GM19239 (cell line): ENCODE measurements at regions not wholly inside any gene's neighbourhood (a gene's known extent, or its start where the extent isn't known, plus 50 kb on each side); places are given as distances from the start of the nearest gene placed in this dataset.

Experiments
- DNase-seq: peaks from one replicate; pipeline ENCODE4 v3.0.0; 2011; ENCODE audit warnings: low spot score; ENCODE audit not compliant: insufficient read length
- FAIRE-seq: peaks from 2 replicates; lab custom pipeline; 2011; peaks lifted over from hg19 to GRCh38; lab: Jason Lieb, UNC

DNA sequence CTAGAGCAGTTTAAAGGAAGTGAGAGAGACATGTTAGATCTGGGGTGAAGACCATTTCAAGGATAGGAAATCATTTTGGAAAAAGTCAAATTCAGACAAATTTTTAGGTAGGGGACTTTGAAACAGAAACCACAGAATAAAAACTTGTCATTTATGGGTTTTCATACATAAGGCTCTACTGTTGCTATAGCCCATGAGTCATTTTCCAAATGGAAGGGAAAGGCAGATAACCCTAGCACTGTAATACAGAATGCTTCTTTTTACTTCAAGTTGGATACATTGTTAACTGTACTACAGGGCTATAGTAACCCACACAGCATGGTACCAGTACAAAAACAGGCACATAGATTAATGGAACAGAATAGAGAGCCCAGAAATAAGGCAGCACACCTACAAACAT, 455.4 kb downstream of the EBF1 start:
- no peak for FAIRE-seq

GRCh38 chr5:158643840-158644239, 455.9 kb downstream of the EBF1 start:
- DNase-seq = no peak
- FAIRE-seq = no peak

More for the DNA sequence above, 455.4 kb downstream of the EBF1 start:
- no peak for DNase-seq

GRCh38 chr5:158642879-158643278, 456.8 kb downstream of the EBF1 start:
- no peak for DNase-seq
- FAIRE-seq = no peak

DNA sequence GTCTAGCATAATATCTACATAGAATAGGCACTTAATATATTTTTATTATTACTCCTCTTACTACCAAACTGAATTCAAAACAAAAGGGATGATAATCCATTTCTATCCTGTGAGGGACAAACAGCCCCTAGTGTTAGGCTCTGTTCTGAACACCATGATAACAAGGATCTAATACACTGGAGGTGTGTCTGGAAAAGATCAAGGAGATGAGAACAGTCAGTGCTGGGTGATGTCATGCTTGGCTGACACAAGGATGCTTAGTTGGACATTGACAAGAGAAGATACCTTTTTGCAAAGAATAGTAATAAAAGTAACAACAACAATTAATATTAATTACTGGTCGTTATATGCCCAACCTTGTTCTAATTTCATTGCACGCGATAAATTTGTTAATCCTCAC, 458.7 kb downstream of the EBF1 start:
- no peak for FAIRE-seq
- no peak for DNase-seq

DNA sequence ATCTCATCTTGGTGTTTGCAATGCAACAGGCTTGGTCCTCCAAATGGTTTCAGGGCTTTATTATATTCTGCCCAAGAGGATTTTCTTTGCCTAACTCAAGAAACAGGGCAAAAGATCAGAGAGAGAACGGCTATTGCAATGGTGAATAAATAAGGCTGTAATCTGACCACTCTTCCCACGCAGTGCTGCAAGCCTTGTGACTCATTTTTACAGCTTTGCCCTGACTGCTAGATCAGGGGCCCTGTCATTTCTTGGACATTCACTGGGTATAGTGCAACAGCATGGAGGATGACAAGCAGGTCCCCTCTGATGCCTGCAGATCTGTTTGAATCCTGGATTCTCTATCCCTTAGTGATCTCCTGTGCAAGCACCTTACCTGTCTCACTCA, 459.1 kb downstream of the EBF1 start:
- FAIRE-seq = no peak

DNA sequence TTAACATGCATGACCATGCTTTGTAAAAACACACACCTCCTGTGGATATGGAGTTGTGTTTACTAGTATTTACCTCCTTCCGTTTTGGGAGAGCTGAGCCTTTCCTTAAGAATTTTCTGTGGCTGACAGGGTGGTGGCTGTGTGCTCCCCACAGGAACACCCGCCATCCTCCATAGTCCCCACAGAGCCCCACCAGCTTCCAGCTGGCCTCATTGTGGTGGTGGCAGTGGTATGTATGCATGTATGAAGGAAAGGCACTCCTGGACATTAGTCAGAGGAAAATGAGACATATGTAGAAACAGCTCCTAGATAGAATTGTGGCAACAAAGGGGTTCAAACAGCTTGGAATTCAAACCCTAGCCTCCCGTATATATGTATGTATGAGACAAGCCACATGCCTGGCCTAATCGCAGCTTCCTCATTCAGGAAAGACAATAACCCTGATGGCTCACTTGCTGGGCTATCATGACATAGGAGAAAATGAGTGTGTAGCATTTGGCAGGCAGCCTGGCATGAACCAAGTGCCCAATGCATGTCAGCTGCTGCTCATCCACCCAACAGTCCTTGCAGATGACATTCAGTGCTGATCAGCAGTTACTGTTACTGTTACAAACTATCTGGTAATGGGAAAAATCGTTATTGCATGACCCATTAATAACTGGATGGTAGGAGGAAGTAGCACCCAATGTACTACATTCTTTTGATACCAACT, 459.7 kb downstream of the EBF1 start:
- no peak for DNase-seq

More for the DNA sequence above, 459.1 kb downstream of the EBF1 start:
- no peak for DNase-seq

GRCh38 chr5:158638396-158638795, 461.3 kb downstream of the EBF1 start:
- no peak for DNase-seq
- FAIRE-seq = no peak

More for the DNA sequence above, 459.7 kb downstream of the EBF1 start:
- FAIRE-seq = no peak

GRCh38 chr5:158637039-158637438, 462.7 kb downstream of the EBF1 start:
- DNase-seq (no peak), FAIRE-seq (peak; percentile 44)

DNA sequence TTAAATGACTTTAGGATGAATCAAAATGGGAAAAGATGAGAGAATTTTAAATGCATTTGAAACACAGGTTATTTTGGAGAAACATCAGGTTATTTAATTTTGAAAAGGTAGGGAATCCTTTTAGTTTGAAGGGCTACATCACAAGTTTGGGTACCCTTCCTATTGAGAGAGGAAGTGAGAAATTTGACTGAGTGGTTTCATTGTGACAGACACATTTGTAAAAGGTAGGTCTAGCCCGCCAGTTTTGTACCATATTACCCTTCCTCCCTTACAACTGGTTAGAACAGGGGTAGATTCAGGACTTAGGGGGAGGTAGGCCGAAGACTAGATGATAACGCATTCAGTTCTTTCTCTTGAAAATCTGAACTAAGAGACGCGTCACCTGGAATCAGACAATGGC, 464.2 kb downstream of the EBF1 start:
- DNase-seq (no peak), FAIRE-seq (peak; percentile 26)

DNA sequence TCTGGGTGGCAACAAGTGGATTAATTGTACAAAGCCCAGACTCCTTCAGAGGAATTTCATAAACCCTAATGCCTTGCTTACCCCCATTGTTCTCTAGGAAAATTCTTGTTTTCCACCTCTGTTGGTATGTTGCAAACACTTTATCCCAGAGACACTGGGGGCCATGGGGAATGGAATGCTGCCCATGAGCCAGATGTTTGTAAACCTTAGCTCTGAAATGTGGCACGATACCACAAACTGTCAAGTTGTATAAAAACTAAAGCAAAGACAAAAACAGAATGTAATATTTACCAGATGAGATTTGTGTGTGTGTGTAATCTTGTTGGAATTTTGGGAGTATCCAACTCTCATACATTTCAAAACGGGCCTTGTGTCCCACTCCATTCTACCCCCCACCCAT, 465.0 kb downstream of the EBF1 start:
- DNase-seq (no peak), FAIRE-seq (no peak)

GRCh38 chr5:158629591-158630312, 470.0 kb downstream of the EBF1 start:
- DNase-seq (no peak), FAIRE-seq (no peak)

- FAIRE-seq = no peak
- DNase-seq = no peak
Measured at GRCh38 chr5:158626718-158627117, 473.0 kb downstream of the EBF1 start.

DNA sequence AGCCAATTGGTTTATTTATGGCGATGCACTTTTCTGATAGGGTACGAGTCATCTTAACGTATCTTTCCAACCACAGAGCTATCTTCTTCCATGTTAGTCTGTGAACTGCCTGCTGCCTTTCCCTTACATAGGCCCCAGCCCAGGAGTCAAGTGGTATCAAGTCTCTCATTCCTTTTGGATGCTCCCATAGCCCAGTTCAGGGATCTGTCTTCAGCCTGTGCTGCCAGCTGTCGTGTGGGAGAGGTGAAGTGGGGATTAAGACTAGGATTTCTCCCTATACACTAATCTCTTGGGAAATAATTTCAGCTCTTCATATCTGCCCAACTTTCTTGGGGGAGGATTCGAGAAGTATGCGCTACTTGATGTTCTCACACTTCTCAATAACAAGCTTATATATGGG, 475.7 kb downstream of the EBF1 start:
- DNase-seq (no peak), FAIRE-seq (no peak)

GRCh38 chr5:158621391-158621790, 478.3 kb downstream of the EBF1 start:
- DNase-seq = no peak
- FAIRE-seq = no peak

GRCh38 chr5:158619083-158619788, 480.5 kb downstream of the EBF1 start:
- DNase-seq = no peak
- no peak for FAIRE-seq

GRCh38 chr5:158618256-158618655, 481.5 kb downstream of the EBF1 start:
- DNase-seq (no peak), FAIRE-seq (no peak)

- no peak for FAIRE-seq
- no peak for DNase-seq
Measured at GRCh38 chr5:158616707-158617106, 483.0 kb downstream of the EBF1 start.

DNA sequence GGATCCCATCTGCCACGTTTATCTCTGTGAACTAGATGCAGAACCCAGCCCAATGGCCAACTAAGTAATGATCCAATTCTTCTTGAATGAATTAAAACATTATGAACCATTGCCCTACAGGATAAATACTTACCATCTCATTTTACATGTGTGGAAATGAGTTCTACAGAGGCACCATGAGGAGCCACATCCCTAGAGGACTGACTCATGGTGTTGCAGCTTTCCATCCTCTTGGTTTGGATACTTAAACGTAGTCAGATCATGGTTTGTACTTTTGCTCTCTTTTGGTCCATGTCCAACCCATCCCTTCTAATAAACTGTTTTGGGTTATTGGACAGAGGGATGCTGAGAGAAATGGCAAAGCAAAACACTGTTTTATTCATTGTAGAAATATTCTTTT, 484.8 kb downstream of the EBF1 start:
- DNase-seq = no peak
- no peak for FAIRE-seq

DNA sequence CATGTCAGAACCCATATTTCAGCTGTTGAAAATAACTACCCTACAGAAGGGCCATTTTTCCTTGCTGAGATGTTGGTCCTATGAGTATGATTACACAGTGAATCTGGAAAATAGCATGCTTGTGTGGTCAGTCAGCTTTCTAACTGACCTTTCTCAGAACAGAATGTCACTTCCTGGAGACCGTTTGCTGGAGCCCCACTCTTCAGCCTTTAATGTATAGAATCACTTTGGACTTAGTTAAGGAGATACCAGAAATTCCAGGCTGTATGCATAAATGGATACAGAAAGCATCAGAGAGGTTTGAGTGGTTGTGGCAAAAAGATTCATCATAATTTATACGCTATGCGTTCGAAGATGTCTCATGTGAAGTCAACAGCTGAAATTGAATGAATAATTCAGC, 488.1 kb downstream of the EBF1 start:
- no peak for DNase-seq
- FAIRE-seq = no peak

- DNase-seq (no peak), FAIRE-seq (no peak)
Measured at GRCh38 chr5:158610051-158610415, 489.7 kb downstream of the EBF1 start.

DNA sequence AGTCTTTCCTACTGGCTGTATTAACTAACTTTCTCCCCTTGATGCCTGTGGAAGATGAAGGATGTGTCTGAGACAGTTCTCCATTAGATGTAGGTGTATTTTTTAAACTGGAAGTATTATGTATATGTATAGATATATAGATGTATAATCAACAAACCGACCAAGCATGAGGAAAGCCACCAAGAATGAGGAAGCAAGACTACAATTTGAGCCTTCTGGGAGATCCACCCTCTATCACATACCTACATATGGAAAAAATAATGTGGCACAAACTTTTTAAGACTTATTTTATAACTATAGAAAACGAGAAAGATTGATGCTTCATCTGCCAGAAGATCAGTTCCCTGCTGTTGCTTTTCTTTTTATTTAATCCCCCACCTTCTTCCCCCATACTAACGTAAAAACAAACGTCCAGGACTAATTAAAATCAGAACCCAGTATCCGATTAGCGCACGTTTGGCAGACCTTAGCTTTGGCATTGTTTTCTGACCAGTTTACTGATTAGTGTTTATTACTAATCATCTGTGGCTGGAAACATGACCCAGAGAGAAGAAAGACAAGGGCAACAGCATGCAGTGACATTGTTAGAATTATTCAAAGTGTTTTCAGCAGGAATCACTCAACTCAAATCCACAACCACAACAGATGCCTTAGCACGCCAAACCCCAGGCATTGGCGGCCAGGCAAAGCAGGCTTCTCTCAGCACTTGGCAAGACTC, 490.2 kb downstream of the EBF1 start:
- DNase-seq = no peak
- no peak for FAIRE-seq
